ENCODE measurements at regions not wholly inside any gene's neighbourhood (a gene's known extent, or its start where the extent isn't known, plus 50 kb on each side); places are given as distances from the start of the nearest gene placed in this dataset.

GRCh38 chr16:9151074-9151473 lies 59.6 kb downstream of the HAPSTR1 start:
- TF ChIP-seq GATA2 (IDR thresholded peaks at IDR 0.05; ENCODE audit: low read depth, low read length): no peak
- TF ChIP-seq GATA3 (IDR thresholded peaks at IDR 0.05; ENCODE audit: low read depth, low read length): no peak

All from SH-SY5Y (cell line).